ENCODE measurements at regions not wholly inside any gene's neighbourhood (a gene's known extent, or its start where the extent isn't known, plus 50 kb on each side); places are given as distances from the start of the nearest gene placed in this dataset.

- intact Hi-C loops (cut with DNase I) = no loop called here
- Histone ChIP-seq H3K4me3 (ENCODE audit: low read length in 3 of 3) (no peak overlapping the region), H3K27me3 (ENCODE audit: control insufficient read depth, insufficient read depth, low read length) (no peaks in the 10 kb centered on the region), H3K36me3 (ENCODE audit: control insufficient read depth in 2 of 3, insufficient read depth in 3 of 3, low read length in 3 of 3) (no peaks in the 10 kb centered on the region), H3K9me3 (ENCODE audit: control insufficient read depth in 2 of 3, insufficient read depth in 1 of 3, low read length in 3 of 3) (no peaks in the 10 kb centered on the region), H3K4me1 (ENCODE audit: control insufficient read depth in 2 of 3, insufficient read depth in 2 of 3, low read depth in 1 of 3, low read length in 3 of 3) (no peaks in the 10 kb centered on the region), H3K9ac (ENCODE audit: low read length in 3 of 3) (no peak overlapping the region), H3K27ac (ENCODE audit: low read depth in 2 of 2, low read length in 2 of 2) (no peak overlapping the region)
- FAIRE-seq (no peak), DNase-seq (no peak)
- no peak for TF ChIP-seq CTCF (IDR thresholded peaks at IDR 0.05; ENCODE audit: borderline replicate concordance, extremely low read depth, insufficient read depth)
Observed at GRCh38 chr11:106326087-106326486, 248.6 kb downstream of the AASDHPPT start.

GRCh38 chr11:106327134-106327533 lies 249.7 kb downstream of the AASDHPPT start:
- Histone ChIP-seq H3K4me1 (ENCODE audit: control insufficient read depth in 2 of 3, insufficient read depth in 2 of 3, low read depth in 1 of 3, low read length in 3 of 3) (no peaks in the 10 kb centered on the region), H3K27ac (ENCODE audit: low read depth in 2 of 2, low read length in 2 of 2) (no peak overlapping the region), H3K4me3 (ENCODE audit: low read length in 3 of 3) (no peak overlapping the region), H3K36me3 (ENCODE audit: control insufficient read depth in 2 of 3, insufficient read depth in 3 of 3, low read length in 3 of 3) (no peaks in the 10 kb centered on the region), H3K9me3 (ENCODE audit: control insufficient read depth in 2 of 3, insufficient read depth in 1 of 3, low read length in 3 of 3) (no peaks in the 10 kb centered on the region), H3K9ac (ENCODE audit: low read length in 3 of 3) (no peak overlapping the region), H3K27me3 (ENCODE audit: control insufficient read depth, insufficient read depth, low read length) (no peaks in the 10 kb centered on the region)
- TF ChIP-seq CTCF (IDR thresholded peaks at IDR 0.05; ENCODE audit: borderline replicate concordance, extremely low read depth, insufficient read depth) = no peak
- FAIRE-seq (no peak), DNase-seq (no peak)
- intact Hi-C loops (cut with DNase I) = no loop called here

- no peak for TF ChIP-seq CTCF (IDR thresholded peaks at IDR 0.05; ENCODE audit: borderline replicate concordance, extremely low read depth, insufficient read depth)
- no peaks in the 10 kb centered on the region for H3K4me1 ChIP-seq (ENCODE audit: control insufficient read depth in 2 of 3, insufficient read depth in 2 of 3, low read depth in 1 of 3, low read length in 3 of 3)
- H3K27ac ChIP-seq (ENCODE audit: low read depth in 2 of 2, low read length in 2 of 2) = no peak overlapping the region
- intact Hi-C loops (cut with DNase I) = no loop called here
- H3K36me3 ChIP-seq (ENCODE audit: control insufficient read depth in 2 of 3, insufficient read depth in 3 of 3, low read length in 3 of 3) = no peaks in the 10 kb centered on the region
- no peak overlapping the region for H3K4me3 ChIP-seq (ENCODE audit: low read length in 3 of 3)
- no peak overlapping the region for H3K9ac ChIP-seq (ENCODE audit: low read length in 3 of 3)
- FAIRE-seq = no peak
- DNase-seq = no peak
- H3K9me3 ChIP-seq (ENCODE audit: control insufficient read depth in 2 of 3, insufficient read depth in 1 of 3, low read length in 3 of 3) = no peaks in the 10 kb centered on the region
- H3K27me3 ChIP-seq (ENCODE audit: control insufficient read depth, insufficient read depth, low read length) = no peaks in the 10 kb centered on the region
Observed at GRCh38 chr11:106327637-106328036, 250.2 kb downstream of the AASDHPPT start.

- DNase-seq (no peak), FAIRE-seq (no peak)
- Histone ChIP-seq H3K27me3 (ENCODE audit: control insufficient read depth, insufficient read depth, low read length) (no peaks in the 10 kb centered on the region), H3K27ac (ENCODE audit: low read depth in 2 of 2, low read length in 2 of 2) (no peak overlapping the region), H3K9me3 (ENCODE audit: control insufficient read depth in 2 of 3, insufficient read depth in 1 of 3, low read length in 3 of 3) (no peaks in the 10 kb centered on the region), H3K4me3 (ENCODE audit: low read length in 3 of 3) (no peak overlapping the region), H3K9ac (ENCODE audit: low read length in 3 of 3) (no peak overlapping the region), H3K36me3 (ENCODE audit: control insufficient read depth in 2 of 3, insufficient read depth in 3 of 3, low read length in 3 of 3) (no peaks in the 10 kb centered on the region), H3K4me1 (ENCODE audit: control insufficient read depth in 2 of 3, insufficient read depth in 2 of 3, low read depth in 1 of 3, low read length in 3 of 3) (no peaks in the 10 kb centered on the region)
- intact Hi-C loops (cut with DNase I) = no loop called here
- TF ChIP-seq CTCF (IDR thresholded peaks at IDR 0.05; ENCODE audit: borderline replicate concordance, extremely low read depth, insufficient read depth) = no peak
Observed at GRCh38 chr11:106329273-106330018, 252.0 kb downstream of the AASDHPPT start.

Measured in kidney (tissue), 13 donors.